GM04504 (cell line): ENCODE measurements at regions not wholly inside any gene's neighbourhood (a gene's known extent, or its start where the extent isn't known, plus 50 kb on each side); places are given as distances from the start of the nearest gene placed in this dataset.
A peak's percentile ranks its signal among the peaks of the same experiment; 100 is the strongest.
"Not testable (repeated sequence)": the region's sequence is repeated elsewhere in the genome, so short reads cannot be mapped to it uniquely, and the experiment has no call there.

Experiments
- DNase-seq: peaks from one replicate; pipeline ENCODE4 v3.0.0-alpha.2; 2012; ENCODE audit warnings: low read depth

GRCh38 chr7:130789436-130789835, 55.4 kb upstream of the KLF14 start:
- DNase-seq = no peak

DNA sequence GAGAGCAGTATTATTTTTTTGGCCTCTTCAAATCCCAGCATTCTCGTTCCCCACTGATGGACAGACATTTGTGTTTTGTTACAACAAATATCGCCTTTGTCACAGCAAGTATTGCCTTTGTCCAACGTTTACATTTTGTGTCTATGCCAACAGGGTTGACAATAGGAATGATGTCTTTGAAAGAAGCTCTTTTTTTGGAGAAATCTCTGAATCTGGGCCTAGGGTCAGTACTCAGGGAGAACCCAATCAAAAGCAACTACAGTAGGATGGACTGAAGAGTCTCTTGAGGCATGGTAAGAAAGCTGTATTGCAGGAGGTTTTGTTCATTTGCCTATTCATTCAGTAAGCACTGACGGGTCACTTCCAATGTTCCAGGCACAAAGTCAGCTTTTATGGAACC, 57.7 kb upstream of the KLF14 start:
- no peak for DNase-seq

- no peak for DNase-seq
Observed at GRCh38 chr7:130793855-130794618, 60.0 kb upstream of the KLF14 start.

DNA sequence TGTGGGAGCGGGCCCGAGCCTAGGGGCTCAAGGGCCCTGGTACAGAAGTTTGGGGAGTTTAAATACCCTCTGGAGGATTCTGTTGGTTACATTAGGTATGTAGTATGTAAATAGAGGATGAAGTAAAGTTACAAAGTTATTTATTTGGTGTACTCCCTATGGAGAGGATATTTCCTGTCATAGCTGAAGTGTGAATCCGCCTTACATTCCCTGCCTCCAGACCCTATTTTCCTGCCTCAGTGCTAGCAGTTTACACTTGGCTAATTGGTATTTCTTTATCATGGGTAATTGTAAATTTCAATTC, 60.6 kb upstream of the KLF14 start:
- DNase-seq = no peak

- not testable (repeated sequence) for DNase-seq
Observed at GRCh38 chr7:130796425-130796824, 62.4 kb upstream of the KLF14 start.

GRCh38 chr7:130803127-130803526, 69.1 kb upstream of the KLF14 start:
- no peak for DNase-seq

GRCh38 chr7:130804220-130804619, 70.2 kb upstream of the KLF14 start:
- no peak for DNase-seq

GRCh38 chr7:130812819-130813218, 78.8 kb upstream of the KLF14 start:
- not testable (repeated sequence) for DNase-seq

- peak; percentile 22 for DNase-seq
Observed at GRCh38 chr7:130814778-130815335, 80.8 kb upstream of the KLF14 start.

GRCh38 chr7:130818056-130818455, 84.0 kb upstream of the KLF14 start:
- no peak for DNase-seq

GRCh38 chr7:130821864-130822263, 87.9 kb upstream of the KLF14 start:
- no peak for DNase-seq

GRCh38 chr7:130822642-130823041, 88.6 kb upstream of the KLF14 start:
- DNase-seq = no peak

GRCh38 chr7:130823060-130823459, 89.1 kb upstream of the KLF14 start:
- no peak for DNase-seq

GRCh38 chr7:130825819-130826218, 91.8 kb upstream of the KLF14 start:
- DNase-seq = no peak

DNA sequence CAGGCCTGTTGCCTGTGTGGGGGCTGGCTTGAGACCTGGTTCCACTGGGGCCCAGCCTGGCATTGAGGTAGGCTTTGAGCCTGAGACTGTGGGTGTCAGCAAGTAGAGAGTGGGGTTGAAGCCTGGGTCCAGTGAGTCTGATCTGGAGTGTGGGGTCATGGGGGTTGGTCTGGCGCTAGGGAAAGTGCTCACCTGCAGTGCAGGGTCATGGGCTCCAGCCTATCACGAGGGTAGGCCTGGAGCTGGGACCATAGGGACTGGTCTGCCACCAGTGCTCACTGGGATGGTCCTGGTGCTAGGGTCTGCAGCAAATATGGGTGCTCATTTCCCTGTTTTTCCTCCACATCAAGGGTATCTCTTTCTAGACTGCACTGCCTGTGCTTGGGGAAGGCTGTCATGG, 95.4 kb upstream of the KLF14 start:
- DNase-seq = no peak

- no peak for DNase-seq
Observed at GRCh38 chr7:130831322-130831721, 97.3 kb upstream of the KLF14 start.

- DNase-seq = no peak
Observed at GRCh38 chr7:130831817-130832481, 97.9 kb upstream of the KLF14 start.

DNA sequence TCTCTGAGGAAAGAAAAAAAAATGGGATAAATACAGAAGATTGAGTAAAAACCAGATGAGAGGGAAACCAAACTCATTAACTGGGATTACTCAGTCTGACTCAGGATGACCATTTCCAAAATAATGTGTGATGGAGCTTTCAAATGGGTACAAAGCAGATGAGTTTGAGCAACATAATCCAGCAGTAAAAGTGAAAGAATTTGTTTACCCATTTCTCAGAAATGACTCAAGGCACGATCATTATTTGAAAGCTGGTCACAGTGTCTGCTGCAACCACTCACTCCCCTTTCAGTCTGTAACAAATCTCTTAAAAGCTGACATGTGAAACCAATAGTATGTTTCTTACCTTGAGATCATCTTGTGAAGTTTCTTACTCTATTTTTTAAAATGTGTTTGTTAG, 104.7 kb upstream of the KLF14 start:
- DNase-seq = peak; percentile 96

DNA sequence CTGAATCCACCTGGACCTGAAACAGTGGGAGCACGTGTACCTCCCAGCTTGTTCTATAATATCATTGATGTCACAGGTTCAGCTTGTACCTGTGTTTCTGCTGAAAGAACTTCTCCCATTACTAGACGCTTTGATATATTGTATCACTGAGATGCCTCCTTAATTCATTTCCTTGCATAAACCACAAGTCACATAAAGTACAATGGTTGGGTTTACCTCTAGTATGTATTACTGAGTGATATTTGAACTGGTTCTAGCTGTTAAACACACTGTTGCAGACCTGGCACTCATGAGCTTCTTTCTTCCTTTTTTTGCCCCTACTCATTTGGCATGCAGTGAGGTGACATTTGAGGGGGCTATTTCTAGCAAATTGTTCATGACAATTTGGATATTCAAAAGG, 106.6 kb upstream of the KLF14 start:
- DNase-seq = no peak

DNA sequence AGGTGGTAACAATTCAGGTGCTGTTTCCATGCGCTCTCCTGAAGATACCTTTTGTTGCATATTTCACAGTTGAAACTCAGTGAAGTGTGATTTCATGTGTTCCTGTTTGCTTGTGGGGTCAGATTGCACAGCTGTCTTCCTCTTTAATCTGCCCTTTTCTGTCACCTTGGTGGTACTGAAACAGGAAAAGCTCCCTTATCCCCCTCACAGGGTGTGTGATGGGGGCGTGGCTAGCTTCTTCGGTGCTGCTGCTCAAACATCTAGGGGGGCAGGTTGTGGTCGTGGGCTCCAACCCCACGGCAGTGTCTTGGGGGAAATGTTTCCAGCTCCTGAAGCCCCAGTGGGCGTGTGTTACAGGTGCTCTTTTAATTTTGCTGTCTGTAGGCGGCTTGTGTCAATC, 107.4 kb upstream of the KLF14 start:
- DNase-seq = no peak

- no peak for DNase-seq
Observed at GRCh38 chr7:130843703-130844102, 109.7 kb upstream of the KLF14 start.

DNA sequence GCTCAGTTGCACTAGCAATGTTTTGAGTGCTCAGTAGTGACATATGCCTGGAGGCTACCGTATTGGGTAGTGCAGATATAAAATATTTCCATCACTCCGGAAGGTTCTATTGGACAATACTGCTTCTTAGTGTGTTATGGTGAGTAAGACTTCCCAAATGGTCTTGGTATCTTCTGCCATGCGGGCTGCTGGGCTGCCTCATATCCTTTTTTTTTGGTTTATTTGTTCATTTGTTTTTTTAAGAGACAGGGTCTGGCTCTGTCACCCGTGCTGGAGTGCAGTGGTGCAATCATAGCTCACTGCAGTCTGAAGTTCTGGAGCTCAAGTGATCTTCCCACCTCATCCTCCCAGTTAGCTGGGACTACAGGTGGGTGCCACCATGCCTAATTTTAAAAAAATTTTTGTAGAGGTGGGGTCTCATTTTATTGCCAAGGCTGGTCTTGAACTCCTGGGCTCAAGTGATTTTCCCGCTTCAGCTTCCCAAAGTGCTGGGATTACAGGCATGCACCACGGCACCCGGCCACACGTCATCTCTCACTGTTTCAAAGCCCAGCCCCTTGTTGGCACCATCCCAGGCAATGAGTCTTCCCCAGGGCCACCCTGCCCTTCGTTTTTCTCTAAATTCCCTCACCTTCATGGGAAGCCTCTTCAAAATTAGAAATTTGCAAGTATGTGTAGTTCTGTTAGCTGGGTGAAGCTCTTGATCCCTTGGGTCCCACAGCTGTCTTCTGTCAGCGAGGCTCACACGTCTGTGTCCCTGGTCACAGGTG, 111.0 kb upstream of the KLF14 start:
- DNase-seq = peak; percentile 71

GRCh38 chr7:130845581-130846085, 111.6 kb upstream of the KLF14 start:
- peak; percentile 89 for DNase-seq
